ENCODE measurements at regions not wholly inside any gene's neighbourhood (a gene's known extent, or its start where the extent isn't known, plus 50 kb on each side); places are given as distances from the start of the nearest gene placed in this dataset.
A peak's percentile ranks its signal among the peaks of the same experiment; 100 is the strongest.

- TF ChIP-seq RERE (CRISPR knock-in tag; IDR thresholded peaks at IDR 0.05; ENCODE audit: borderline replicate concordance) (no peak), ZBTB49 (CRISPR knock-in tag; IDR thresholded peaks at IDR 0.05; ENCODE audit: borderline replicate concordance) (no peak), IRF9 (tag; IDR thresholded peaks at IDR 0.05) (0 out of 2 replicates have a peak, but pooled peaks have one; percentile 17), ASH1L (IDR thresholded peaks at IDR 0.05; ENCODE audit: borderline replicate concordance, low read depth, partially characterized antibody) (no peak), NR4A1 (CRISPR knock-in tag; IDR thresholded peaks at IDR 0.05) (no peak), NR4A1 (tag; IDR thresholded peaks at IDR 0.05) (no peak), TAF1 (IDR thresholded peaks at IDR 0.05; ENCODE audit: control insufficient read depth, extremely low read depth, insufficient read depth, low read length, severe bottlenecking) (no peak), KDM5B (IDR thresholded peaks at IDR 0.05; ENCODE audit: insufficient replicate concordance, low read depth, low read length) (no peak), FOXJ3 (CRISPR knock-in tag; IDR thresholded peaks at IDR 0.05) (no peak), ZNF184 (CRISPR knock-in tag; IDR thresholded peaks at IDR 0.05) (no peak), ZFPM2 (CRISPR knock-in tag; IDR thresholded peaks at IDR 0.05) (no peak), ZNF77 (CRISPR knock-in tag; IDR thresholded peaks at IDR 0.05) (no peak), ZNF212 (CRISPR knock-in tag; IDR thresholded peaks at IDR 0.05) (no peak), BDP1 (IDR thresholded peaks at IDR 0.05; ENCODE audit: insufficient read depth, insufficient read length) (no peak), ZNF395 (CRISPR knock-in tag; IDR thresholded peaks at IDR 0.05) (no peak), ZBTB34 (CRISPR knock-in tag; IDR thresholded peaks at IDR 0.05) (no peak), NCOA4 (IDR thresholded peaks at IDR 0.05; ENCODE audit: partially characterized antibody) (no peak)
Observed at GRCh38 chr2:82391386-82391785, 2067.7 kb downstream of the SUCLG1 start (continued).
